ENCODE measurements at regions not wholly inside any gene's neighbourhood (a gene's known extent, or its start where the extent isn't known, plus 50 kb on each side); places are given as distances from the start of the nearest gene placed in this dataset.
"Not testable (repeated sequence)": the region's sequence is repeated elsewhere in the genome, so short reads cannot be mapped to it uniquely, and the experiment has no call there.

- TF ChIP-seq EZH2phosphoT487 (IDR thresholded peaks at IDR 0.05; ENCODE audit: low read depth): no peak
- TF ChIP-seq CTCF (IDR thresholded peaks at IDR 0.05; ENCODE audit: low read depth, low read length): no peak
- Histone ChIP-seq H3K4me3 (ENCODE audit: low read length) (no peak overlapping the region), H4K20me1 (ENCODE audit: insufficient read depth, low read length) (no peaks in the 10 kb centered on the region), H3K9ac (ENCODE audit: low read length) (no peak overlapping the region), H3K36me3 (replicated peaks; ENCODE audit: low read depth, low read length) (no peaks in the 10 kb centered on the region), H3K27me3 (ENCODE audit: low read depth, low read length) (no peaks in the 10 kb centered on the region), H2AFZ (ENCODE audit: low read depth, low read length) (no peak overlapping the region), H3K4me1 (ENCODE audit: low read length) (no peaks in the 10 kb centered on the region), H3K79me2 (ENCODE audit: low read length) (no peaks in the 10 kb centered on the region), H3K27ac (ENCODE audit: low read length) (no peak overlapping the region), H3K9me3 (ENCODE audit: insufficient read depth, low read length) (no peaks in the 10 kb centered on the region), H3K4me2 (ENCODE audit: low read length) (no peak overlapping the region)
Observed at GRCh38 chr18:73110307-73110706, 242.5 kb upstream of the NETO1 start.

- Histone ChIP-seq H3K36me3 (replicated peaks; ENCODE audit: low read depth, low read length) (no peaks in the 10 kb centered on the region), H3K27me3 (ENCODE audit: low read depth, low read length) (no peaks in the 10 kb centered on the region), H3K4me2 (ENCODE audit: low read length) (no peak overlapping the region), H2AFZ (ENCODE audit: low read depth, low read length) (no peak overlapping the region), H3K27ac (ENCODE audit: low read length) (no peak overlapping the region), H4K20me1 (ENCODE audit: insufficient read depth, low read length) (no peaks in the 10 kb centered on the region), H3K9ac (ENCODE audit: low read length) (no peak overlapping the region), H3K4me1 (ENCODE audit: low read length) (no peaks in the 10 kb centered on the region), H3K4me3 (ENCODE audit: low read length) (no peak overlapping the region), H3K9me3 (ENCODE audit: insufficient read depth, low read length) (no peaks in the 10 kb centered on the region; the same call in 1 of the 2 replicates), H3K79me2 (ENCODE audit: low read length) (no peaks in the 10 kb centered on the region)
- TF ChIP-seq EZH2phosphoT487 (IDR thresholded peaks at IDR 0.05; ENCODE audit: low read depth) (no peak), CTCF (IDR thresholded peaks at IDR 0.05; ENCODE audit: low read depth, low read length) (no peak)
Observed at GRCh38 chr18:73101977-73102376, 234.2 kb upstream of the NETO1 start.

GRCh38 chr18:73101491-73101890 is 233.7 kb upstream of the NETO1 start:
- not testable (repeated sequence) for H3K4me1 ChIP-seq (ENCODE audit: low read length); H3K27me3 ChIP-seq (ENCODE audit: low read depth, low read length); H3K9me3 ChIP-seq (ENCODE audit: insufficient read depth, low read length); H3K4me2 ChIP-seq (ENCODE audit: low read length); H2AFZ ChIP-seq (ENCODE audit: low read depth, low read length); H3K79me2 ChIP-seq (ENCODE audit: low read length); H4K20me1 ChIP-seq (ENCODE audit: insufficient read depth, low read length); H3K9ac ChIP-seq (ENCODE audit: low read length); H3K4me3 ChIP-seq (ENCODE audit: low read length); H3K36me3 ChIP-seq (replicated peaks; ENCODE audit: low read depth, low read length); H3K27ac ChIP-seq (ENCODE audit: low read length)

- H3K4me1 ChIP-seq (ENCODE audit: low read length): no peaks in the 10 kb centered on the region
- no peaks in the 10 kb centered on the region; the same call in 1 of the 2 replicates for H3K9me3 ChIP-seq (ENCODE audit: insufficient read depth, low read length)
- no peaks in the 10 kb centered on the region for H3K36me3 ChIP-seq (replicated peaks; ENCODE audit: low read depth, low read length)
- H3K27ac ChIP-seq (ENCODE audit: low read length): no peak overlapping the region
- no peak overlapping the region for H2AFZ ChIP-seq (ENCODE audit: low read depth, low read length)
- no peaks in the 10 kb centered on the region for H3K79me2 ChIP-seq (ENCODE audit: low read length)
- H4K20me1 ChIP-seq (ENCODE audit: insufficient read depth, low read length): no peaks in the 10 kb centered on the region
- H3K4me3 ChIP-seq (ENCODE audit: low read length): no peak overlapping the region
- TF ChIP-seq EZH2phosphoT487 (IDR thresholded peaks at IDR 0.05; ENCODE audit: low read depth) (no peak), CTCF (IDR thresholded peaks at IDR 0.05; ENCODE audit: low read depth, low read length) (no peak)
- no peak overlapping the region for H3K9ac ChIP-seq (ENCODE audit: low read length)
- no peaks in the 10 kb centered on the region for H3K27me3 ChIP-seq (ENCODE audit: low read depth, low read length)
- H3K4me2 ChIP-seq (ENCODE audit: low read length): no peak overlapping the region
Observed at GRCh38 chr18:73099759-73100158, 232.0 kb upstream of the NETO1 start.

Measured in OCI-LY3 (cell line).